Neuronal stem cell (in vitro differentiated cells): ENCODE measurements at regions not wholly inside any gene's neighbourhood (a gene's known extent, or its start where the extent isn't known, plus 50 kb on each side); places are given as distances from the start of the nearest gene placed in this dataset.

Experiments
- DNase-seq: peaks from one replicate; pipeline ENCODE4 v3.0.0-alpha.2; 2013; ENCODE audit warnings: low spot score
- H2AFZ ChIP-seq: one replicate; pipeline ENCODE4 v1.6.1; 2013; ENCODE audit warnings: mild to moderate bottlenecking, low read length, inconsistent platforms
- H2AK5ac ChIP-seq: 2 replicates; pipeline ENCODE4 v1.6.1; 2013; ENCODE audit warnings: low read depth, mild to moderate bottlenecking, inconsistent platforms, low read length, moderate library complexity, mixed read lengths
- H2BK120ac ChIP-seq: 2 replicates; pipeline ENCODE4 v1.6.1; 2013; ENCODE audit warnings: low read depth, mild to moderate bottlenecking, inconsistent platforms, low read length, moderate library complexity, mixed read lengths
- H2BK12ac ChIP-seq: one replicate; pipeline ENCODE4 v1.6.1; 2013; ENCODE audit warnings: low read length, inconsistent platforms
- H2BK15ac ChIP-seq: 2 replicates; pipeline ENCODE4 v1.6.1; 2013; ENCODE audit warnings: mild to moderate bottlenecking, low read length, inconsistent platforms, mixed read lengths
- H2BK5ac ChIP-seq: one replicate; pipeline ENCODE4 v1.6.1; 2013; ENCODE audit warnings: inconsistent platforms, mild to moderate bottlenecking, low read length, moderate library complexity
- H3K14ac ChIP-seq: one replicate; pipeline ENCODE4 v1.6.1; 2013; ENCODE audit warnings: low read length, inconsistent platforms
- H3K18ac ChIP-seq: 2 replicates; pipeline ENCODE4 v1.6.1; 2013; ENCODE audit warnings: low read length, inconsistent platforms
- H3K23ac ChIP-seq: 2 replicates; pipeline ENCODE4 v1.6.1; 2013; ENCODE audit warnings: low read depth, mild to moderate bottlenecking, mixed read lengths, low read length, inconsistent platforms; ENCODE audit not compliant: poor library complexity
- H3K27ac ChIP-seq: replicated peaks from 3 replicates; pipeline ENCODE4 v1.5.1; 2013; ENCODE audit warnings: low read length, inconsistent platforms
- H3K27me3 ChIP-seq, 3 experiments: 2 replicates each; pipeline ENCODE4 v1.6.1; 2013; ENCODE audit warnings: low read length in 3 of 3, mild to moderate bottlenecking in 2 of 3, inconsistent platforms in 1 of 3, low read depth in 1 of 3, mixed read lengths in 1 of 3, moderate library complexity in 1 of 3; ENCODE audit not compliant: control insufficient read depth in 3 of 3, insufficient read depth in 3 of 3
- H3K36me3 ChIP-seq, 2 donors: replicated peaks in 1 of 2; 2 replicates each; pipeline ENCODE4 v1.6.1; 2013; ENCODE audit warnings: low read length in 2 of 2; ENCODE audit not compliant: control insufficient read depth in 2 of 2, insufficient read depth in 2 of 2
- H3K4ac ChIP-seq: 2 replicates; pipeline ENCODE4 v1.6.1; 2013; ENCODE audit warnings: inconsistent platforms, mild to moderate bottlenecking, low read length, moderate library complexity
- H3K4me1 ChIP-seq, 2 donors: 1 replicate in 1 of 2; 2 replicates in 1 of 2; pipeline ENCODE4 v1.6.1; 2013; ENCODE audit warnings: low read length in 2 of 2, low read depth in 1 of 2; ENCODE audit not compliant: control insufficient read depth in 2 of 2, insufficient read depth in 1 of 2
- H3K4me2 ChIP-seq: one replicate; pipeline ENCODE4 v1.6.1; 2013; ENCODE audit warnings: mild to moderate bottlenecking, low read length, inconsistent platforms; ENCODE audit not compliant: insufficient read depth, poor library complexity, severe bottlenecking
- H3K4me3 ChIP-seq, 2 donors: 2 replicates each; pipeline ENCODE4 v1.5.1; 2013; ENCODE audit warnings: low read length in 2 of 2, mild to moderate bottlenecking in 2 of 2, inconsistent platforms in 1 of 2, moderate library complexity in 1 of 2
- H3K79me1 ChIP-seq: one replicate; pipeline ENCODE4 v1.6.1; 2013; ENCODE audit warnings: low read depth, mild to moderate bottlenecking, inconsistent platforms, low read length, moderate library complexity
- H3K9ac ChIP-seq: one replicate; pipeline ENCODE4 v1.6.1; 2013; ENCODE audit warnings: mild to moderate bottlenecking, low read depth, low read length, inconsistent platforms; ENCODE audit not compliant: poor library complexity
- H3K9me3 ChIP-seq, 2 donors: replicated peaks in 1 of 2; 2 replicates each; pipeline versions ENCODE3 to v1.6.1; 2013; ENCODE audit warnings: low read length in 2 of 2, mild to moderate bottlenecking in 2 of 2, inconsistent platforms in 1 of 2, low read depth in 1 of 2, mixed read lengths in 1 of 2, moderate library complexity in 1 of 2; ENCODE audit not compliant: control insufficient read depth in 2 of 2, insufficient read depth in 1 of 2
- H4K8ac ChIP-seq: one replicate; pipeline ENCODE4 v1.6.1; 2013; ENCODE audit warnings: low read depth, mild to moderate bottlenecking, inconsistent platforms, low read length, moderate library complexity
- H4K91ac ChIP-seq: one replicate; pipeline ENCODE4 v1.6.1; 2013; ENCODE audit warnings: low read length, low read depth, mild to moderate bottlenecking, inconsistent platforms; ENCODE audit not compliant: poor library complexity
- WGBS, 2 donors: extraction: QIAGEN DNeasy Blood & Tissue Kit; methylation state at CpG; one replicate each; pipeline ENCODE4 v1.1.7; 2013; ENCODE audit warnings: missing lambda C conversion rate in 2 of 2, mixed read lengths in 1 of 2; ENCODE audit not compliant: insufficient read length in 2 of 2, insufficient replicate concordance in 1 of 2; ENCODE audit errors: extremely low coverage in 2 of 2; 5-methylcytosine and 5-hydroxymethylcytosine counted together

DNA sequence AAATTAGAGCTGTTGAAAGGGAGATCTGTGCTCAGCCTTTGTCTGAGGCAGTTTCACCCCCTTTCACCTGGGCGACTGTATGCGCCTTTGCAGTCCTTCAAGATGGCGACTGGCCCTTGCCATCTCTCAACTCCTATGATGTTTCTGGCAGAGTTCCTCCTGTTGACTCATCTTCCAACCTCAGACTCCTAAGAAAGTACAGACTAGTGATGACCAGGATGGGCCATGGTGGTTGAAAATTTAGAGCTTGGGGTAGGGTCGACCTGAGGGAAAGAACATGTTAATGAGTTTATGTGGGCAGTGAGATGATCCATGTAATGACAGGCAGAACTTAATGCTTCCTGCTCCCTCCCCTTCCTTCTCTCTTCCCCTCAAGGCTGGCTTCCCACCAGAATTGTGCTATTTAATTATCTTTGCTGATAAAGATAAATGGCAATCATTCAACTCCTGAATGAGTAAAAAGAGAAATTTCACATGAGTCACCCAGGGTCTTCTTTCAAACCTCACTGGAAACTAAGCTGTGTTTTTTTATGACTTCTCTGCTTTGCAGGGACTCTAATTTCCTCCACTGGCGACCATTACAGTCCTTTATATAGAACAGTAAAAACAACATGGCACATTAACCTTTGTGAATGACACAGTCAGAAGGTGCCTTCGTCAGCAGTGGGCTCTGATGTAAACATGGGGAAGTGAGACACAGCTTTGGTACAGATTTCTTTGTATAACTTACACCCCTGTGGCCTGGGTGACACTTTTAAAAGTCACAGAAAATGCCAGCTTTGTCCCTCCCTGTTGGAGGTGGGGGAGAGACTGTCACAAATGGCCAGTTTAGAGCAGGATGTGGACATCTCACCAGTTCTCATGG, 103.5 kb downstream of the SCP2D1 start:
- Histone ChIP-seq H3K23ac (no peak overlapping the region), H3K4me2 (no peak overlapping the region), H3K4me1 (no peaks in the 10 kb centered on the region), H2BK5ac (no peak overlapping the region), H3K27ac (no peak overlapping the region), H3K18ac (no peak overlapping the region), H3K9me3 (no peaks in the 10 kb centered on the region), H3K4ac (no peak overlapping the region), H3K79me1 (no peaks in the 10 kb centered on the region), H2BK12ac (no peak overlapping the region), H4K8ac (no peak overlapping the region), H2AK5ac (no peak overlapping the region), H3K14ac (no peak overlapping the region), H3K4me3 (no peak overlapping the region), H2BK15ac (no peak overlapping the region), H2BK120ac (no peak overlapping the region), H2AFZ (no peak overlapping the region), H3K9ac (no peak overlapping the region), H3K36me3 (no peaks in the 10 kb centered on the region), H3K27me3 (no peaks in the 10 kb centered on the region), H4K91ac (no peak overlapping the region)
- no peak for DNase-seq
- WGBS, 2 donors, result no CpG with 5 or more reads among the region's 6 CpGs

GRCh38 chr20:18919996-18920395, 106.4 kb downstream of the SCP2D1 start:
- H3K18ac ChIP-seq, result no peak overlapping the region
- no peak overlapping the region for H4K8ac ChIP-seq
- H3K79me1 ChIP-seq, result no peaks in the 10 kb centered on the region
- no peaks in the 10 kb centered on the region for H3K9me3 ChIP-seq
- no peak for DNase-seq
- H3K4me2 ChIP-seq, result no peak overlapping the region
- no peak overlapping the region for H2AFZ ChIP-seq
- H2BK15ac ChIP-seq, result no peak overlapping the region
- no peaks in the 10 kb centered on the region for H3K36me3 ChIP-seq
- H3K27ac ChIP-seq, result no peak overlapping the region
- H3K4ac ChIP-seq, result no peak overlapping the region
- H2BK120ac ChIP-seq, result no peak overlapping the region
- no peak overlapping the region for H3K9ac ChIP-seq
- no peak overlapping the region for H4K91ac ChIP-seq
- no peaks in the 10 kb centered on the region for H3K27me3 ChIP-seq
- H2BK5ac ChIP-seq, result no peak overlapping the region
- no peak overlapping the region for H3K14ac ChIP-seq
- H2AK5ac ChIP-seq, result no peak overlapping the region
- H3K4me1 ChIP-seq, result no peaks in the 10 kb centered on the region
- H2BK12ac ChIP-seq, result no peak overlapping the region
- H3K4me3 ChIP-seq, result no peak overlapping the region
- WGBS, 2 donors, result no CpG with 5 or more reads among the region's 3 CpGs
- no peak overlapping the region for H3K23ac ChIP-seq

DNA sequence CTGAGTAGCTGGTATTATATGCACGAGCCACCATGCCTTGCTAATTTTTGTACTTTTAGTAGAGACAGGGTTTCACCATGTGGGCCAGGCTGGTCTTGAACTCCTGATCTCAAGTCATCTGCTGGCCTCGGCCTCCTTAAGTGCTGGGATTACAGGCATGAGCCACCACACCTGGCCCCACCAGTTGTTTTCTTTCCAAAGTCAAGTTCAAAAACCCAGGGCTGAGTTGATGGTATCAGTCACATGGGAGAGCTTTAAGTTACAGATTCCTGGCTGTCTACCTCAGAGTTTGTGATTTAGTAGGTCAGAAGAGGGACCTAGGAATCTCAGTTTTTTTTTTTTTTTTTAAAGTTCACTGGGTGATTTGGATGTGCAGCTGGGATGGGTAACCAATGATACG, 107.7 kb downstream of the SCP2D1 start:
- Histone ChIP-seq H3K4ac (no peak overlapping the region), H3K4me2 (no peak overlapping the region), H3K36me3 (no peaks in the 10 kb centered on the region), H2BK120ac (no peak overlapping the region), H3K4me1 (no peaks in the 10 kb centered on the region), H3K27me3 (no peaks in the 10 kb centered on the region), H3K14ac (no peak overlapping the region), H2BK5ac (no peak overlapping the region), H3K4me3 (no peak overlapping the region), H3K79me1 (no peaks in the 10 kb centered on the region), H2AFZ (no peak overlapping the region), H4K91ac (no peak overlapping the region), H4K8ac (no peak overlapping the region), H2AK5ac (no peak overlapping the region), H2BK15ac (no peak overlapping the region), H3K9me3 (no peaks in the 10 kb centered on the region), H3K9ac (no peak overlapping the region), H3K27ac (no peak overlapping the region), H2BK12ac (no peak overlapping the region), H3K18ac (no peak overlapping the region), H3K23ac (no peak overlapping the region)
- no peak for DNase-seq
- no CpG with 5 or more reads among the region's 3 CpGs for WGBS, 2 donors

DNA sequence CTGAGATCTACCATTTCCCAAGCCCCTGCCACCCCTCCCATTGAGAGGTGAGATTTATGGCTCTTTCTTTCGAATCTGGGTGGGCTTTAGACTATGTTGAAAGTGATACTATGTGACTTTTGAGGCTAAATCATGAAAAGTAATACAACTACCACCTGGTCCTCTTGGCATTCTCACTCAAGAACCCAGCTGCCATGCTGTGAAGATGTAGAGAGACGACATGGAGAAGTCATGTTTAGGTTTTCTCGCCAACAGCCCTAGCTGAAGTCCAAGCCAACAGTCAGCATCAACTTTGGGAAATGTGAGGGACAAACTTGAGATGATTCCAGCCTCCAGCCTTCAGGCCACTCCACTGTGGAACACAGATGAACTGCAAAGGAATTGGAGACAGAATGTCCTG, 108.7 kb downstream of the SCP2D1 start:
- H2AFZ ChIP-seq, result no peak overlapping the region
- no peak overlapping the region for H2BK12ac ChIP-seq
- no peaks in the 10 kb centered on the region for H3K79me1 ChIP-seq
- H3K27ac ChIP-seq, result no peak overlapping the region
- H3K4me1 ChIP-seq, result no peaks in the 10 kb centered on the region
- no peak overlapping the region for H2BK15ac ChIP-seq
- no peak overlapping the region for H3K14ac ChIP-seq
- no peak for DNase-seq
- H3K23ac ChIP-seq, result no peak overlapping the region
- no peak overlapping the region for H2BK5ac ChIP-seq
- no peak overlapping the region for H3K4ac ChIP-seq
- H3K27me3 ChIP-seq, result no peaks in the 10 kb centered on the region
- H3K4me3 ChIP-seq, result no peak overlapping the region
- H4K8ac ChIP-seq, result no peak overlapping the region
- no peak overlapping the region for H2BK120ac ChIP-seq
- no peak overlapping the region for H3K18ac ChIP-seq
- H3K9ac ChIP-seq, result no peak overlapping the region
- no peak overlapping the region for H3K4me2 ChIP-seq
- H4K91ac ChIP-seq, result no peak overlapping the region
- H3K36me3 ChIP-seq, result no peaks in the 10 kb centered on the region
- no CpG with 5 or more reads among the region's 3 CpGs for WGBS, 2 donors
- H2AK5ac ChIP-seq, result no peak overlapping the region
- H3K9me3 ChIP-seq, result no peaks in the 10 kb centered on the region
